ENCODE measurements at regions not wholly inside any gene's neighbourhood (a gene's known extent, or its start where the extent isn't known, plus 50 kb on each side); places are given as distances from the start of the nearest gene placed in this dataset.
"Not testable (repeated sequence)": the region's sequence is repeated elsewhere in the genome, so short reads cannot be mapped to it uniquely, and the experiment has no call there.

- no TSS peak for BruUV-seq (replicated peaks)
- H3K4me2 ChIP-seq (ENCODE audit: control insufficient read depth, insufficient read depth), result no peak overlapping the region
- no peaks in the 10 kb centered on the region for H3K36me3 ChIP-seq (ENCODE audit: control insufficient read depth in 2 of 2, insufficient read depth in 2 of 2, low read length in 1 of 2)
- H3K9me3 ChIP-seq (replicated peaks; ENCODE audit: control insufficient read depth, insufficient read depth, low read length), result no peaks in the 10 kb centered on the region
- ChIA-PET SMC1A (ENCODE audit: uncharacterized antibody, unreplicated experiment) (no interaction called here), RAD21 (ENCODE audit: unreplicated experiment) (no interaction called here), POLR2A (no interaction called here), CTCF (no interaction called here)
- no peak for TF ChIP-seq NBN (IDR thresholded peaks at IDR 0.05)
- TF ChIP-seq TAF1 (IDR thresholded peaks at IDR 0.05; ENCODE audit: borderline replicate concordance, low read depth, low read length), result no peak
- TF ChIP-seq BHLHE40 (IDR thresholded peaks at IDR 0.05; ENCODE audit: borderline replicate concordance in 1 of 2, low read depth in 2 of 2, low read length in 1 of 2), result no peak
- TF ChIP-seq ZNF24 (IDR thresholded peaks at IDR 0.05), result no peak
- TF ChIP-seq BCL3 (IDR thresholded peaks at IDR 0.05; ENCODE audit: borderline replicate concordance, insufficient read depth, low read depth, low read length, poor library complexity, severe bottlenecking), result no peak
- TF ChIP-seq ZZZ3 (IDR thresholded peaks at IDR 0.05; ENCODE audit: control insufficient read depth, insufficient read length, low read depth), result no peak
- no peak for TF ChIP-seq SMAD1 (IDR thresholded peaks at IDR 0.05; ENCODE audit: low read depth, partially characterized antibody)
- no peak for TF ChIP-seq NR2C1 (IDR thresholded peaks at IDR 0.05)
- no peak for TF ChIP-seq RCOR1 (conservative IDR thresholded peaks at IDR 0.05; ENCODE audit: low read depth, low read length)
- no peak for TF ChIP-seq CBX5 (IDR thresholded peaks at IDR 0.05; ENCODE audit: low read depth)
- no peak for TF ChIP-seq HDGF (IDR thresholded peaks at IDR 0.05)
- in situ Hi-C loops (cut with MboI), result no loop called here
- ATAC-seq, result no peak
- no peak overlapping the region for H3K27ac ChIP-seq (ENCODE audit: control insufficient read depth, insufficient read depth)
- H2AFZ ChIP-seq (ENCODE audit: control insufficient read depth, low read depth, low read length), result no peak overlapping the region
- no peaks in the 10 kb centered on the region for H3K4me1 ChIP-seq (ENCODE audit: control insufficient read depth, insufficient read depth, low read length)
- H4K20me1 ChIP-seq (ENCODE audit: control insufficient read depth, insufficient read depth), result no peaks in the 10 kb centered on the region; the same call in 1 of the 2 replicates
- no peak for FAIRE-seq
- intact Hi-C loops (cut with micrococcal nuclease; ENCODE audit: unreplicated experiment), result no loop called here
- no peaks in the 10 kb centered on the region for H3K79me2 ChIP-seq (ENCODE audit: control insufficient read depth, insufficient read depth, low read length)
- H3K27me3 ChIP-seq (replicated peaks in 1 of 2; ENCODE audit: control insufficient read depth in 2 of 2, insufficient read depth in 2 of 2, low read length in 1 of 2), result peaks cover 2 to 4% of the 10 kb centered on the region in 2 experiments; a peak in 2 of 4 replicates
- 30% methylated on average over 17 of the region's 20 CpGs for WGBS (ENCODE audit: insufficient coverage, insufficient replicate concordance, low lambda C conversion rate, missing lambda C conversion rate)
- H3K4me3 ChIP-seq, result no peak overlapping the region
- H3K9ac ChIP-seq (ENCODE audit: control insufficient read depth, insufficient read depth, low read length), result no peak overlapping the region
- DNase-seq (ENCODE audit: low read depth, low spot score), result no peak
Measured at GRCh38 chr16:86351041-86351784, 159.1 kb upstream of the FOXF1 start.

- H3K4me3 ChIP-seq; BruUV-seq (replicated peaks); H3K36me3 ChIP-seq (ENCODE audit: control insufficient read depth in 2 of 2, insufficient read depth in 2 of 2, low read length in 1 of 2); H3K27ac ChIP-seq (ENCODE audit: control insufficient read depth, insufficient read depth); RAD21 ChIA-PET (ENCODE audit: unreplicated experiment); H3K79me2 ChIP-seq (ENCODE audit: control insufficient read depth, insufficient read depth, low read length); H2AFZ ChIP-seq (ENCODE audit: control insufficient read depth, low read depth, low read length); POLR2A ChIA-PET; FAIRE-seq; H3K27me3 ChIP-seq (replicated peaks in 1 of 2; ENCODE audit: control insufficient read depth in 2 of 2, insufficient read depth in 2 of 2, low read length in 1 of 2); SMC1A ChIA-PET (ENCODE audit: uncharacterized antibody, unreplicated experiment); CTCF ChIA-PET; H4K20me1 ChIP-seq (ENCODE audit: control insufficient read depth, insufficient read depth); intact Hi-C loops (cut with micrococcal nuclease; ENCODE audit: unreplicated experiment); H3K4me1 ChIP-seq (ENCODE audit: control insufficient read depth, insufficient read depth, low read length); ATAC-seq; in situ Hi-C loops (cut with MboI); DNase-seq (ENCODE audit: low read depth, low spot score); H3K9ac ChIP-seq (ENCODE audit: control insufficient read depth, insufficient read depth, low read length); H3K4me2 ChIP-seq (ENCODE audit: control insufficient read depth, insufficient read depth); H3K9me3 ChIP-seq (replicated peaks; ENCODE audit: control insufficient read depth, insufficient read depth, low read length): not testable (repeated sequence)
- WGBS (ENCODE audit: insufficient coverage, insufficient replicate concordance, low lambda C conversion rate, missing lambda C conversion rate), result 18% methylated on average over 10 of the region's 10 CpGs
Measured at GRCh38 chr16:86351785-86352139, 158.6 kb upstream of the FOXF1 start.

All from GM12878 (cell line).